A549 (cell line): ENCODE measurements at regions not wholly inside any gene's neighbourhood (a gene's known extent, or its start where the extent isn't known, plus 50 kb on each side); places are given as distances from the start of the nearest gene placed in this dataset.

Source experiments
- ATAC-seq, 2 experiments: fragments of 200-7000 bp in 1 of 2; fragments of >200 bp in 1 of 2; cut with Nextera tagmentation in 1 of 2; cut with Tn5 transposase in 1 of 2; 3 replicates each; pipeline versions ENCODE4 v1.8.0 to v1.9.1; 2018 to 2020; ENCODE audit warnings: mild to moderate bottlenecking in 1 of 2, moderate library complexity in 1 of 2
- CTCF ChIA-PET: fragments of 300-600 bp; sonication (Branson Sonifier 250); formaldehyde crosslinking; extraction: SDS; loops from one replicate; lab custom pipeline; 2021; ENCODE audit warnings: antibody characterized with exemption, inconsistent platforms; lab: Yijun Ruan, JAX
- POLR2A ChIA-PET: fragments of 350-600 bp; formaldehyde crosslinking; extraction: SDS; loops from one replicate; lab custom pipeline; 2021; ENCODE audit warnings: antibody characterized with exemption, inconsistent platforms; lab: Yijun Ruan, JAX
- DNase-seq, 2 experiments: peaks; one replicate each; pipeline versions ENCODE4 v3.0.0 to v3.0.0-alpha.2; 2011 to 2016; ENCODE audit warnings: low read depth in 1 of 2, low spot score in 1 of 2
- FAIRE-seq: peaks from 2 replicates; lab custom pipeline; 2011; peaks lifted over from hg19 to GRCh38; lab: Jason Lieb, UNC
- H3K27ac ChIP-seq, 2 experiments: fragments of >200 bp; sonication (Bioruptor Twin); formaldehyde crosslinking; 3 replicates each; pipeline ENCODE4 v1.5.1; 2016 to 2017
- H3K4me1 ChIP-seq: fragments of >200 bp; sonication (Bioruptor Twin); formaldehyde crosslinking; 3 replicates; pipeline ENCODE4 v1.6.1; 2016
- H3K4me2 ChIP-seq: fragments of >200 bp; sonication (Bioruptor Twin); formaldehyde crosslinking; 3 replicates; pipeline ENCODE4 v1.6.1; 2016
- H3K4me3 ChIP-seq: fragments of >200 bp; sonication (Bioruptor Twin); formaldehyde crosslinking; 3 replicates; pipeline ENCODE4 v1.5.1; 2016
- H3K9me3 ChIP-seq: fragments of >200 bp; sonication (Bioruptor Twin); formaldehyde crosslinking; 3 replicates; pipeline ENCODE4 v1.6.1; 2016
- BHLHE40 ChIP-seq: IDR thresholded peaks from 2 replicates; pipeline ENCODE4 v1.6.1; 2012; ENCODE audit warnings: low read depth, low read length, inconsistent platforms
- CEBPB ChIP-seq, 2 experiments: fragments of >200 bp in 1 of 2; sonication (Bioruptor Twin) in 1 of 2; formaldehyde crosslinking in 1 of 2; IDR thresholded peaks; 2 replicates each; pipeline ENCODE4 v1.6.1; 2012 to 2016
- EHF ChIP-seq: fragments of 250-450 bp; sonication (Bioruptor Pico); IDR thresholded peaks from 2 replicates; pipeline ENCODE4 v1.5.0; 2020; ENCODE audit warnings: mild to moderate bottlenecking
- EHMT2 ChIP-seq: fragments of 200-600 bp; sonication (generic); IDR thresholded peaks from 2 replicates; pipeline ENCODE4 v1.6.1; 2016; ENCODE audit warnings: antibody characterized with exemption, low read depth, mild to moderate bottlenecking, moderate library complexity
- HOXA7 ChIP-seq: fragments of 250-450 bp; sonication (Bioruptor Pico); IDR thresholded peaks from 2 replicates; pipeline ENCODE4 v1.5.0; 2020; ENCODE audit warnings: mild to moderate bottlenecking, moderate library complexity
- JUN ChIP-seq, 2 experiments: fragments of >200 bp; sonication (Bioruptor Twin); formaldehyde crosslinking; IDR thresholded peaks; 2 replicates in 1 of 2; 3 replicates in 1 of 2; pipeline ENCODE4 v1.6.1; 2016 to 2017
- JUNB ChIP-seq: fragments of >200 bp; sonication (Bioruptor Twin); formaldehyde crosslinking; IDR thresholded peaks from 2 replicates; pipeline ENCODE4 v1.6.1; 2016
- MAFK ChIP-seq: fragments of 450-650 bp; IDR thresholded peaks from 2 replicates; pipeline ENCODE4 v1.6.1; 2014; ENCODE audit not compliant: partially characterized antibody
- MYC ChIP-seq: IDR thresholded peaks from 2 replicates; pipeline ENCODE4 v1.6.1; 2012; ENCODE audit warnings: mild to moderate bottlenecking, inconsistent platforms, low read length, improper control_type of control experiment, borderline replicate concordance
- NFE2L2 ChIP-seq: fragments of 150-350 bp; conservative IDR thresholded peaks from 2 replicates; pipeline ENCODE4 v1.6.1; 2014; ENCODE audit warnings: low read length
- NPAS2 ChIP-seq: fragments of 250-450 bp; sonication (Bioruptor Pico); IDR thresholded peaks from 2 replicates; pipeline ENCODE4 v1.8.0; 2022; ENCODE audit warnings: mild to moderate bottlenecking, moderate library complexity, borderline replicate concordance
- POLR2AphosphoS2 ChIP-seq: conservative IDR thresholded peaks from 2 replicates; pipeline ENCODE4 v1.6.1; 2012; ENCODE audit warnings: low read length, improper control_type of control experiment, inconsistent platforms
- RAD21 ChIP-seq, 2 experiments: fragments of >200 bp in 1 of 2; sonication (Bioruptor Twin) in 1 of 2; formaldehyde crosslinking in 1 of 2; IDR thresholded peaks in 1 of 2; conservative IDR thresholded peaks in 1 of 2; 2 replicates in 1 of 2; 3 replicates in 1 of 2; pipeline ENCODE4 v1.6.1; 2012 to 2018; ENCODE audit warnings: inconsistent platforms in 1 of 2
- RARB ChIP-seq: fragments of 250-450 bp; sonication (Bioruptor Pico); IDR thresholded peaks from 2 replicates; pipeline ENCODE4 v1.8.0; 2021; ENCODE audit warnings: mild to moderate bottlenecking, moderate library complexity
- RCOR1 ChIP-seq: fragments of 150-350 bp; IDR thresholded peaks from 2 replicates; pipeline ENCODE4 v1.6.1; 2014; ENCODE audit warnings: antibody characterized with exemption, low read length, low read depth
- TFCP2L1 ChIP-seq: fragments of 250-450 bp; sonication (Bioruptor Pico); IDR thresholded peaks from 2 replicates; pipeline ENCODE4 v1.5.0; 2021; ENCODE audit warnings: mild to moderate bottlenecking
- ZC3H11A ChIP-seq: fragments of 450-650 bp; IDR thresholded peaks from 2 replicates; pipeline ENCODE4 v1.6.1; 2014; ENCODE audit warnings: antibody characterized with exemption, mild to moderate bottlenecking
- ZFP36 ChIP-seq: fragments of 450-650 bp; IDR thresholded peaks from 2 replicates; pipeline ENCODE4 v1.6.1; 2014; ENCODE audit warnings: borderline replicate concordance; ENCODE audit not compliant: partially characterized antibody
- ZNF302 ChIP-seq: fragments of 250-450 bp; sonication (Bioruptor Pico); IDR thresholded peaks from 2 replicates; pipeline ENCODE4 v1.9.0; 2021; ENCODE audit warnings: inconsistent platforms, mild to moderate bottlenecking, moderate library complexity
- WGBS: methylation state at CpG from one replicate; pipeline ENCODE4 v1.1.6; 2017; ENCODE audit errors: missing lambda C conversion rate; 5-methylcytosine and 5-hydroxymethylcytosine counted together
- TF ChIP-seq, protein P1 (sequence below): fragments of 200-600 bp; sonication (generic); IDR thresholded peaks from 2 replicates; pipeline ENCODE4 v1.6.1; 2016; ENCODE audit warnings: antibody characterized with exemption, mild to moderate bottlenecking, moderate library complexity
- TF ChIP-seq, protein P2 (sequence below): fragments of 150-350 bp; IDR thresholded peaks from 2 replicates; pipeline ENCODE4 v1.6.1; 2014; ENCODE audit warnings: low read depth, mild to moderate bottlenecking, low read length
- TF ChIP-seq, protein P3 (sequence below): IDR thresholded peaks from 2 replicates; pipeline ENCODE4 v1.6.1; 2012

DNA sequence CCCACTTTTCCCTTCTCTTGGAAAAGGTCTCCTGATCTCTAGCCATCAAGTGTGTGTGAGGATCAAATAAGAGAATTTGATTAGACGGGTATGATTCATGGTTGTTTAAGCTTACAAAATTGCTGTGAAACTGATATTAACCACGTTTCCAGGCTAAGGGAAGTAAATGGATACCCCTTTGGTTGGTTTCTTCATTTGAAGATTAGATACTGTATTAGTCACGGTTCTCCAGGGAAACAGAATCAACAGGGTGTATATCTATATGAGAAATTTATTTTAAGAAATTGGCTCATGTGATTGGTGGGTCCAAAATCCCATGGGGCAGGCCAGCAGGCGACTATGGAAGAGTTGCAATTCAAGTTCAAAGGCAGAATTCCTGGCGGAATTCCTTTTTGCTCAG lies 112.7 kb upstream of the SELENOK start:
- Histone ChIP-seq H3K9me3 (no peaks in the 10 kb centered on the region), H3K27ac (no peak overlapping the region), H3K4me3 (no peak overlapping the region), H3K4me1 (no peaks in the 10 kb centered on the region), H3K4me2 (no peak overlapping the region)
- ATAC-seq = no peak
- DNase-seq = no peak
- CTCF ChIA-PET = no interaction called here
- 35% methylated on average over 5 of the region's 5 CpGs for WGBS
- POLR2A ChIA-PET = no interaction called here
- FAIRE-seq = no peak
- TF ChIP-seq, protein P1, sequence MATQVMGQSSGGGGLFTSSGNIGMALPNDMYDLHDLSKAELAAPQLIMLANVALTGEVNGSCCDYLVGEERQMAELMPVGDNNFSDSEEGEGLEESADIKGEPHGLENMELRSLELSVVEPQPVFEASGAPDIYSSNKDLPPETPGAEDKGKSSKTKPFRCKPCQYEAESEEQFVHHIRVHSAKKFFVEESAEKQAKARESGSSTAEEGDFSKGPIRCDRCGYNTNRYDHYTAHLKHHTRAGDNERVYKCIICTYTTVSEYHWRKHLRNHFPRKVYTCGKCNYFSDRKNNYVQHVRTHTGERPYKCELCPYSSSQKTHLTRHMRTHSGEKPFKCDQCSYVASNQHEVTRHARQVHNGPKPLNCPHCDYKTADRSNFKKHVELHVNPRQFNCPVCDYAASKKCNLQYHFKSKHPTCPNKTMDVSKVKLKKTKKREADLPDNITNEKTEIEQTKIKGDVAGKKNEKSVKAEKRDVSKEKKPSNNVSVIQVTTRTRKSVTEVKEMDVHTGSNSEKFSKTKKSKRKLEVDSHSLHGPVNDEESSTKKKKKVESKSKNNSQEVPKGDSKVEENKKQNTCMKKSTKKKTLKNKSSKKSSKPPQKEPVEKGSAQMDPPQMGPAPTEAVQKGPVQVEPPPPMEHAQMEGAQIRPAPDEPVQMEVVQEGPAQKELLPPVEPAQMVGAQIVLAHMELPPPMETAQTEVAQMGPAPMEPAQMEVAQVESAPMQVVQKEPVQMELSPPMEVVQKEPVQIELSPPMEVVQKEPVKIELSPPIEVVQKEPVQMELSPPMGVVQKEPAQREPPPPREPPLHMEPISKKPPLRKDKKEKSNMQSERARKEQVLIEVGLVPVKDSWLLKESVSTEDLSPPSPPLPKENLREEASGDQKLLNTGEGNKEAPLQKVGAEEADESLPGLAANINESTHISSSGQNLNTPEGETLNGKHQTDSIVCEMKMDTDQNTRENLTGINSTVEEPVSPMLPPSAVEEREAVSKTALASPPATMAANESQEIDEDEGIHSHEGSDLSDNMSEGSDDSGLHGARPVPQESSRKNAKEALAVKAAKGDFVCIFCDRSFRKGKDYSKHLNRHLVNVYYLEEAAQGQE = no peak
- TF ChIP-seq ZC3H11A (no peak), CEBPB (IDR thresholded peaks at IDR 0.05) (no peak), POLR2AphosphoS2 (no peak), EHF (no peak), HOXA7 (CRISPR knock-in tag) (no peak), JUN (IDR thresholded peaks at IDR 0.05) (no peak), TFCP2L1 (no peak), RARB (CRISPR knock-in tag) (no peak), NPAS2 (CRISPR knock-in tag) (no peak), EHMT2 (no peak), ZNF302 (CRISPR knock-in tag) (no peak), RCOR1 (no peak), ZFP36 (no peak)

DNA sequence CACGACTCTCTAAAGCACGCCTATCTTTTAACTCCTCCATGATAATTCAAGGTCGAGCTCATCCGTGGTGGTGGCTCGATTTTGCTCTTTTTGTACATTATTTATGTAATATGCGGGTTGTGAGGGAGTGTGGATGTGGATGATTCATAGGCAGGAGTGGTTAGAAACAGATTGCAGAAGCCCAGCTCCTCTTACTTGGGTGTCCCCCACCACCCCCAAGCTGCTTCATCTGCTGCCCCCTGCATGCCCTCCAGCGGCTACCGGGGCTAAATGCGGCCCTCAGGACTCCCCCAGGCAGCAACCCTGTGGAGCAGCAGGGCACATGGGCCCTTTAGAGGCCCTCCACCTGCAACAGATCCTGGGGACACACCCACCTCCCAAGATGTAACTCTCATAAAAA lies 111.5 kb upstream of the SELENOK start:
- Histone ChIP-seq H3K4me3 (no peak overlapping the region), H3K4me1 (no peaks in the 10 kb centered on the region), H3K9me3 (no peaks in the 10 kb centered on the region), H3K4me2 (no peak overlapping the region), H3K27ac (no peak overlapping the region)
- ChIA-PET CTCF (no interaction called here), POLR2A (no interaction called here)
- TF ChIP-seq RAD21 (conservative IDR thresholded peaks at IDR 0.05 in 1 of 2, IDR thresholded peaks at IDR 0.05 in 1 of 2) (no peak), CEBPB (IDR thresholded peaks at IDR 0.05) (no peak), NFE2L2 (no peak), BHLHE40 (no peak), JUNB (no peak), MYC (no peak)
- TF ChIP-seq, protein P2, sequence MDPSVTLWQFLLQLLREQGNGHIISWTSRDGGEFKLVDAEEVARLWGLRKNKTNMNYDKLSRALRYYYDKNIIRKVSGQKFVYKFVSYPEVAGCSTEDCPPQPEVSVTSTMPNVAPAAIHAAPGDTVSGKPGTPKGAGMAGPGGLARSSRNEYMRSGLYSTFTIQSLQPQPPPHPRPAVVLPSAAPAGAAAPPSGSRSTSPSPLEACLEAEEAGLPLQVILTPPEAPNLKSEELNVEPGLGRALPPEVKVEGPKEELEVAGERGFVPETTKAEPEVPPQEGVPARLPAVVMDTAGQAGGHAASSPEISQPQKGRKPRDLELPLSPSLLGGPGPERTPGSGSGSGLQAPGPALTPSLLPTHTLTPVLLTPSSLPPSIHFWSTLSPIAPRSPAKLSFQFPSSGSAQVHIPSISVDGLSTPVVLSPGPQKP = no peak
- TF ChIP-seq, protein P3, sequence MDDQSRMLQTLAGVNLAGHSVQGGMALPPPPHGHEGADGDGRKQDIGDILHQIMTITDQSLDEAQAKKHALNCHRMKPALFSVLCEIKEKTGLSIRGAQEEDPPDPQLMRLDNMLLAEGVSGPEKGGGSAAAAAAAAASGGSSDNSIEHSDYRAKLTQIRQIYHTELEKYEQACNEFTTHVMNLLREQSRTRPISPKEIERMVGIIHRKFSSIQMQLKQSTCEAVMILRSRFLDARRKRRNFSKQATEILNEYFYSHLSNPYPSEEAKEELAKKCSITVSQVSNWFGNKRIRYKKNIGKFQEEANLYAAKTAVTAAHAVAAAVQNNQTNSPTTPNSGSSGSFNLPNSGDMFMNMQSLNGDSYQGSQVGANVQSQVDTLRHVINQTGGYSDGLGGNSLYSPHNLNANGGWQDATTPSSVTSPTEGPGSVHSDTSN = no peak
- FAIRE-seq (no peak), ATAC-seq (no peak), DNase-seq (no peak)
- 33% methylated on average over 9 of the region's 9 CpGs for WGBS

DNA sequence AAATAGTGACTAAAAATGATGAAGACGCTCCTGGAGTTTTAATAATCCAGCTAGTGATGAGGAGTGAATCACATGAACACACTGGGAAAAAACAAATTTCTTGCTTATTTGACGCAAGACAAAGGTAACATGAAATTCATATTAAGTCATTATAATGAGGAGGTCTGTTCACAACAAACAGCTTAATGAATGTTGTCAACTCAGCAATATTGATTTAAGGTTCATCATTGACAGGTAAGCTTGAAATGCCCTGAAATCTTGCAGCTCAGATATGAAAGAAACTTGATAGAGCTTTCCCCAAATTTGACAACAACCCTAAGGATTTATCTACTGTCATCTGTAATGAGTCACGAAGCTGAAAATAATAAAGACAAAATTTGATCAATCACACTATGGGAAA lies 108.1 kb upstream of the SELENOK start:
- H3K4me1 ChIP-seq = no peaks in the 10 kb centered on the region
- H3K4me3 ChIP-seq = no peak overlapping the region
- ChIA-PET POLR2A (no interaction called here), CTCF (no interaction called here)
- 48% methylated on average over 3 of the region's 3 CpGs for WGBS
- TF ChIP-seq JUN (IDR thresholded peaks at IDR 0.05) (no peak), MAFK (peak; percentile 86)
- no peak overlapping the region for H3K27ac ChIP-seq
- FAIRE-seq (no peak), ATAC-seq (no peak), DNase-seq (no peak)
- no peaks in the 10 kb centered on the region for H3K9me3 ChIP-seq
- no peak overlapping the region for H3K4me2 ChIP-seq
